ENCODE measurements at regions not wholly inside any gene's neighbourhood (a gene's known extent, or its start where the extent isn't known, plus 50 kb on each side); places are given as distances from the start of the nearest gene placed in this dataset.

- Histone ChIP-seq H2AFZ (ENCODE audit: low read depth, low read length) (no peak overlapping the region), H4K20me1 (replicated peaks; ENCODE audit: control insufficient read depth, extremely low read depth, insufficient read depth, low read length) (no peaks in the 10 kb centered on the region), H3K9me1 (replicated peaks; ENCODE audit: control insufficient read depth, extremely low read depth, insufficient read depth, low read length) (no peaks in the 10 kb centered on the region), H3K4me1 (ENCODE audit: control insufficient read depth, extremely low read depth, insufficient read depth, low read length) (no peaks in the 10 kb centered on the region), H3K27ac (ENCODE audit: insufficient read depth, low read depth, low read length) (no peak overlapping the region), H3K4me3 (replicated peaks in 1 of 3; ENCODE audit: insufficient read depth in 1 of 3, low read depth in 1 of 3, low read length in 3 of 3) (no peak overlapping the region), H3K79me2 (ENCODE audit: control insufficient read depth, insufficient read depth, low read length) (no peaks in the 10 kb centered on the region), H3K9ac (replicated peaks; ENCODE audit: extremely low read depth, insufficient read depth, low read length) (no peak overlapping the region), H3K27me3 (ENCODE audit: control insufficient read depth in 2 of 2, insufficient read depth in 2 of 2, low read length in 2 of 2) (no peaks in the 10 kb centered on the region), H3K36me3 (ENCODE audit: control insufficient read depth in 2 of 2, extremely low read depth in 1 of 2, insufficient read depth in 2 of 2, low read length in 2 of 2) (no peaks in the 10 kb centered on the region), H3K9me3 (replicated peaks; ENCODE audit: control insufficient read depth, insufficient read depth, low read length) (no peaks in the 10 kb centered on the region), H3K4me2 (ENCODE audit: insufficient read depth, low read length) (no peak overlapping the region)
- DNase-seq (ENCODE audit: low read depth, low spot score) (no peak), FAIRE-seq (no peak)
- TF ChIP-seq MAX (IDR thresholded peaks at IDR 0.05; ENCODE audit: insufficient read depth, insufficient read length) (no peak), MYC (IDR thresholded peaks at IDR 0.05; ENCODE audit: low read depth, low read length) (no peak), CTCF (IDR thresholded peaks at IDR 0.05; ENCODE audit: extremely low read depth in 1 of 2, insufficient read depth in 1 of 2, low read depth in 1 of 2, low read length in 2 of 2) (no peak), POLR2AphosphoS5 (IDR thresholded peaks at IDR 0.05; ENCODE audit: insufficient read depth, low read depth, low read length) (no peak), EZH2 (IDR thresholded peaks at IDR 0.05; ENCODE audit: borderline replicate concordance, low read depth, low read length, severe bottlenecking) (no peak), JUN (IDR thresholded peaks at IDR 0.05; ENCODE audit: borderline replicate concordance, insufficient read depth, insufficient read length, low read depth) (no peak), FOS (IDR thresholded peaks at IDR 0.05; ENCODE audit: borderline replicate concordance, insufficient read depth, low read length) (no peak), POLR2A (IDR thresholded peaks at IDR 0.05; ENCODE audit: low read depth, low read length) (no peak), GATA2 (IDR thresholded peaks at IDR 0.05; ENCODE audit: insufficient read depth, insufficient read length, low read depth, low read length) (no peak)
- no TSS peak for BruUV-seq (replicated peaks)
- POLR2A ChIA-PET, result no interaction called here
- dilution Hi-C loops (cut with MboI; ENCODE audit: extremely low pct_ligation_motif_present, low sequenced_read_pairs), result no loop called here
- intact Hi-C loops (cut with micrococcal nuclease), result no loop called here
- CTCF ChIA-PET, result interaction anchor here (1.6 kb wide), 1 partner anchor 11 kb away, joined by 3 read pairs; no protein-coding TSS in a partner anchor
Observed at GRCh38 chr5:117261948-117262571, 687.4 kb upstream of the SEMA6A start.
